PC-3 (cell line): ENCODE measurements at regions not wholly inside any gene's neighbourhood (a gene's known extent, or its start where the extent isn't known, plus 50 kb on each side); places are given as distances from the start of the nearest gene placed in this dataset.

Experiments
- ATAC-seq: fragments of 200-7000 bp; cut with Tn5 transposase; 2 replicates; pipeline ENCODE4 v1.9.1; 2020; ENCODE audit warnings: mild to moderate bottlenecking, moderate library complexity
- BruUV-seq: library from RNA; stranded (reverse); fragments of 400-500 nt; replicated peaks from 2 replicates; lab custom pipeline; 2021; lab: Mats Ljungman, UMichigan
- CTCF ChIA-PET: fragments of 300-600 bp; sonication (Branson Sonifier 250); formaldehyde crosslinking; loops from one replicate; lab custom pipeline; 2022; ENCODE audit warnings: antibody characterized with exemption; lab: Charles Lee
- POLR2A ChIA-PET: fragments of 300-600 bp; sonication (Branson Sonifier 250); formaldehyde crosslinking; loops from one replicate; lab custom pipeline; 2022; ENCODE audit warnings: antibody characterized with exemption; ENCODE audit not compliant: unreplicated experiment; lab: Charles Lee
- DNase-seq: peaks from one replicate; pipeline ENCODE4 v3.0.0-alpha.2; 2015
- H2AFZ ChIP-seq: fragments of 300-600 bp; sonication (generic); 2 replicates; pipeline ENCODE4 v1.6.0; 2016; ENCODE audit warnings: antibody characterized with exemption, low read length
- H3F3A ChIP-seq: fragments of 300-600 bp; sonication (generic); one replicate; pipeline ENCODE4 v1.6.0; 2017; ENCODE audit warnings: antibody characterized with exemption, low read length, control low read depth, mild to moderate bottlenecking; ENCODE audit not compliant: unreplicated experiment
- H3K27ac ChIP-seq: fragments of 300-600 bp; sonication (generic); 2 replicates; pipeline ENCODE4 v1.5.1; 2016; ENCODE audit warnings: mild to moderate bottlenecking, low read length
- H3K27me3 ChIP-seq: fragments of 300-600 bp; sonication (generic); 2 replicates; pipeline ENCODE4 v1.6.1; 2016; ENCODE audit warnings: low read length, mixed read lengths
- H3K36me3 ChIP-seq: fragments of 300-600 bp; sonication (generic); 2 replicates; pipeline ENCODE4 v1.6.1; 2016; ENCODE audit warnings: low read depth, mixed run types, low read length, mixed read lengths
- H3K4me1 ChIP-seq: fragments of 300-600 bp; sonication (generic); 2 replicates; pipeline ENCODE4 v1.5.1; 2016; ENCODE audit warnings: low read length; ENCODE audit not compliant: insufficient read depth
- H3K4me2 ChIP-seq: fragments of 300-600 bp; sonication (generic); 2 replicates; pipeline ENCODE4 v1.6.0; 2016; ENCODE audit warnings: low read length
- H3K4me3 ChIP-seq: fragments of 300-600 bp; sonication (generic); 2 replicates; pipeline ENCODE4 v1.5.1; 2016; ENCODE audit warnings: mild to moderate bottlenecking, low read length, mixed read lengths
- H3K79me2 ChIP-seq: fragments of 300-600 bp; sonication (generic); 2 replicates; pipeline ENCODE4 v1.6.1; 2017; ENCODE audit warnings: low read length, mixed read lengths
- H3K9ac ChIP-seq: fragments of 300-600 bp; sonication (generic); 2 replicates; pipeline ENCODE4 v1.6.0; 2016; ENCODE audit warnings: mild to moderate bottlenecking, low read length
- H3K9me2 ChIP-seq: fragments of 300-600 bp; sonication (generic); replicated peaks from 2 replicates; pipeline ENCODE4 v1.6.1; 2016; ENCODE audit warnings: mixed run types, low read length, mixed read lengths
- H3K9me3 ChIP-seq: fragments of 300-600 bp; sonication (generic); 2 replicates; pipeline ENCODE4 v1.6.1; 2016; ENCODE audit warnings: low read length, mixed read lengths
- H4K20me1 ChIP-seq: fragments of 300-600 bp; sonication (generic); 2 replicates; pipeline ENCODE4 v1.6.1; 2016; ENCODE audit warnings: low read length, mixed read lengths
- CTCF ChIP-seq: fragments of 300-600 bp; sonication (generic); conservative IDR thresholded peaks from 2 replicates; pipeline ENCODE4 v1.5.1; 2017; ENCODE audit warnings: antibody characterized with exemption, low read depth, mild to moderate bottlenecking, low read length
- EZH2 ChIP-seq: fragments of 300-600 bp; sonication (generic); IDR thresholded peaks from one replicate; pipeline ENCODE4 v1.6.1; 2017; ENCODE audit warnings: antibody characterized with exemption, mild to moderate bottlenecking, low read length; ENCODE audit not compliant: unreplicated experiment
- EZH2phosphoT487 ChIP-seq: fragments of 300-600 bp; sonication (generic); IDR thresholded peaks from 2 replicates; pipeline ENCODE4 v1.6.1; 2018; ENCODE audit warnings: mild to moderate bottlenecking, antibody characterized with exemption, low read length, borderline replicate concordance
- intact Hi-C: fragments of 100-400 bp; cut with micrococcal nuclease; formaldehyde crosslinking; loops from 2 replicates; pipeline ENCODE4 v1.9.0; 2023

DNA sequence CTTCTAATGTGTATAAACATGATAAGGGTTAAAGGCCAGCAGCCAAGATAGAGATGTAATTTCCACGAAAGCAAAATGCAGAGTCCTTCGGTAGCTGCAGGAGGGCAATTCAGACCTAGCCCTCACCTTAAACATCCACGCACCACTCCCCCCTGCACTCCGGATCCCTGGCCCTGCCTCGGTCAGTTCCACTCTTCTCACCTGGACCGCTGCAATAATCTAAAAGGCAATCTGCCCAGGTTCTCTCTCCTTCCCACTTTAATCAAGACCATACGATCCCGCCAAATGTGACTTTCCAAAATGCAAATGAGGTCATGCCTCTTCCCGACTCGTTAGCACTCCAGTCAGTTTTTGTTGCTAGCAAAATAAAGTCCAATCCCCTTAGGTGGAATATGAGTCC lies 485.2 kb downstream of the EIPR1 start:
- H3K27me3 ChIP-seq = peaks cover 69% of the 10 kb centered on the region
- no peaks in the 10 kb centered on the region for H3K9me2 ChIP-seq
- H2AFZ ChIP-seq = no peak overlapping the region
- no peaks in the 10 kb centered on the region for H3K79me2 ChIP-seq
- H3K27ac ChIP-seq = no peak overlapping the region
- H3F3A ChIP-seq = no peaks in the 10 kb centered on the region
- H3K4me3 ChIP-seq = no peak overlapping the region
- no TSS peak for BruUV-seq
- no peaks in the 10 kb centered on the region for H3K36me3 ChIP-seq
- ATAC-seq (no peak), DNase-seq (no peak)
- no peak overlapping the region for H3K4me2 ChIP-seq
- TF ChIP-seq EZH2phosphoT487 (no peak), CTCF (no peak), EZH2 (no peak)
- H3K9ac ChIP-seq = no peak overlapping the region
- intact Hi-C loops = no loop called here
- POLR2A ChIA-PET = no interaction called here
- H4K20me1 ChIP-seq = no peaks in the 10 kb centered on the region
- no peaks in the 10 kb centered on the region for H3K9me3 ChIP-seq
- CTCF ChIA-PET = no interaction called here
- no peaks in the 10 kb centered on the region for H3K4me1 ChIP-seq

GRCh38 chr2:2890901-2891300 lies 486.7 kb downstream of the EIPR1 start:
- no peaks in the 10 kb centered on the region for H3F3A ChIP-seq
- no TSS peak for BruUV-seq
- H3K4me2 ChIP-seq = no peak overlapping the region
- no peaks in the 10 kb centered on the region for H3K79me2 ChIP-seq
- CTCF ChIA-PET = no interaction called here
- DNase-seq = no peak
- no peak for ATAC-seq
- no peaks in the 10 kb centered on the region for H3K9me2 ChIP-seq
- H3K27me3 ChIP-seq = peaks cover 62% of the 10 kb centered on the region
- H3K9me3 ChIP-seq = no peaks in the 10 kb centered on the region
- no peak overlapping the region for H3K4me3 ChIP-seq
- H4K20me1 ChIP-seq = no peaks in the 10 kb centered on the region
- no peak overlapping the region for H2AFZ ChIP-seq
- H3K4me1 ChIP-seq = no peaks in the 10 kb centered on the region
- POLR2A ChIA-PET = no interaction called here
- intact Hi-C loops = no loop called here
- H3K9ac ChIP-seq = no peak overlapping the region
- H3K27ac ChIP-seq = no peak overlapping the region
- TF ChIP-seq EZH2 = no peak
- TF ChIP-seq EZH2phosphoT487 = no peak
- TF ChIP-seq CTCF = no peak
- H3K36me3 ChIP-seq = no peaks in the 10 kb centered on the region

GRCh38 chr2:2890246-2890645 lies 487.4 kb downstream of the EIPR1 start:
- H3K9ac ChIP-seq = no peak overlapping the region
- H3K27me3 ChIP-seq = peaks cover 62% of the 10 kb centered on the region
- no peaks in the 10 kb centered on the region for H4K20me1 ChIP-seq
- POLR2A ChIA-PET = no interaction called here
- BruUV-seq = no TSS peak
- CTCF ChIA-PET = no interaction called here
- no peaks in the 10 kb centered on the region for H3K79me2 ChIP-seq
- no peaks in the 10 kb centered on the region for H3K9me3 ChIP-seq
- H2AFZ ChIP-seq = no peak overlapping the region
- no peaks in the 10 kb centered on the region for H3K36me3 ChIP-seq
- H3K4me2 ChIP-seq = no peak overlapping the region
- no peaks in the 10 kb centered on the region for H3K4me1 ChIP-seq
- H3F3A ChIP-seq = no peaks in the 10 kb centered on the region
- H3K9me2 ChIP-seq = no peaks in the 10 kb centered on the region
- DNase-seq = no peak
- intact Hi-C loops = no loop called here
- TF ChIP-seq EZH2 (no peak), CTCF (no peak), EZH2phosphoT487 (no peak)
- no peak for ATAC-seq
- H3K27ac ChIP-seq = no peak overlapping the region
- no peak overlapping the region for H3K4me3 ChIP-seq
